Suprapubic skin (tissue), 3 donors: ENCODE measurements at regions not wholly inside any gene's neighbourhood (a gene's known extent, or its start where the extent isn't known, plus 50 kb on each side); places are given as distances from the start of the nearest gene placed in this dataset.

Source experiments
- EP300 ChIP-seq: sonication (generic); formaldehyde crosslinking; IDR thresholded peaks from one replicate; pipeline ENCODE4 v1.6.1; 2017; ENCODE audit warnings: antibody characterized with exemption
- POLR2A ChIP-seq, 2 donors: fragments of 450-650 bp; IDR thresholded peaks; one replicate each; pipeline ENCODE4 v1.6.1; 2017; ENCODE audit warnings: antibody characterized with exemption in 2 of 2, mild to moderate bottlenecking in 2 of 2, moderate library complexity in 2 of 2
- TF ChIP-seq, protein P1 (sequence below), 2 donors: fragments of 200-600 bp in 1 of 2; fragments of 450-650 bp in 1 of 2; sonication (generic) in 1 of 2; IDR thresholded peaks; one replicate each; pipeline ENCODE4 v1.5.1; 2016 to 2019; ENCODE audit warnings: antibody characterized with exemption in 2 of 2, mild to moderate bottlenecking in 1 of 2, moderate library complexity in 1 of 2

DNA sequence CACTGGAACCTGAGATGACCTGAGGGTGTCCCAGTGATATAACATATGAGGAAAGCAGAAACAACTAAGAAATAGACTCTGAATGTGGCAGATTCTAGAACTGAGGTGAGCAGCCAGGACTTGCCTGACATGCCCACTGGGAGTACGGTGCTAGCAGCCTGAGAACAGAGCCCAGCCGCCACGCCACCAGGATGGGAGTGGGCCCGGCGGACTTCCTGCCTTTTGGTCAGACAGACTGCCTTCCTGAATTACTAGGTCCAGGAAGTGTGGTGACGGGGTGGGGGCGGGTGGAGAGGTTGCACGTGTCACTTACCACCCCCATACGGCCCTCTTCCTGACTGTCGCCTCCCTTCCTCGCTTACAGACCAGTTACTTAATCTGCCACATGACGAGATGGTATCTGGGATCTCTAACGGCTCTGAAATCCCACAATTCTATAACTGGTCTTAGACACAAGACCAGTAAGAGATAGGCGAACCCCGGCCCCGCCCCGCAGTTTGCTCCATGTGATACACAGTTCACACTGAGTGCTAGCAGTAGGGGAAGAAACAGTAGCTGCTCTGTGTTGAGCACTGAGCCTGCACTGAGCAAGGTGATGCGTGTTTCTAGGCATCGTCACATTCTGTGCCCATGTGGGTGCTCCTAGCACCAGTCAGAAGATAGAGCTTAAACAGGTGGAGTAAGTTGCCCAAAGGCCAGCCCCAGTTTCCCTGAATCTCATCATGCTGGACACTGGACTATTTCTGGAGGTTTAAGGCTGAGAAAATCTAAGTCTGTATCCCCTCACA, 95.7 kb downstream of the CPN2 start:
- TF ChIP-seq EP300 (no peak), POLR2A (IDR thresholded peaks at IDR 0.05) (no peak)
- TF ChIP-seq, protein P1, sequence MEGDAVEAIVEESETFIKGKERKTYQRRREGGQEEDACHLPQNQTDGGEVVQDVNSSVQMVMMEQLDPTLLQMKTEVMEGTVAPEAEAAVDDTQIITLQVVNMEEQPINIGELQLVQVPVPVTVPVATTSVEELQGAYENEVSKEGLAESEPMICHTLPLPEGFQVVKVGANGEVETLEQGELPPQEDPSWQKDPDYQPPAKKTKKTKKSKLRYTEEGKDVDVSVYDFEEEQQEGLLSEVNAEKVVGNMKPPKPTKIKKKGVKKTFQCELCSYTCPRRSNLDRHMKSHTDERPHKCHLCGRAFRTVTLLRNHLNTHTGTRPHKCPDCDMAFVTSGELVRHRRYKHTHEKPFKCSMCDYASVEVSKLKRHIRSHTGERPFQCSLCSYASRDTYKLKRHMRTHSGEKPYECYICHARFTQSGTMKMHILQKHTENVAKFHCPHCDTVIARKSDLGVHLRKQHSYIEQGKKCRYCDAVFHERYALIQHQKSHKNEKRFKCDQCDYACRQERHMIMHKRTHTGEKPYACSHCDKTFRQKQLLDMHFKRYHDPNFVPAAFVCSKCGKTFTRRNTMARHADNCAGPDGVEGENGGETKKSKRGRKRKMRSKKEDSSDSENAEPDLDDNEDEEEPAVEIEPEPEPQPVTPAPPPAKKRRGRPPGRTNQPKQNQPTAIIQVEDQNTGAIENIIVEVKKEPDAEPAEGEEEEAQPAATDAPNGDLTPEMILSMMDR (IDR thresholded peaks at IDR 0.05), result no peak
